ENCODE measurements at regions not wholly inside any gene's neighbourhood (a gene's known extent, or its start where the extent isn't known, plus 50 kb on each side); places are given as distances from the start of the nearest gene placed in this dataset.
"Not testable (repeated sequence)": the region's sequence is repeated elsewhere in the genome, so short reads cannot be mapped to it uniquely, and the experiment has no call there.

DNA sequence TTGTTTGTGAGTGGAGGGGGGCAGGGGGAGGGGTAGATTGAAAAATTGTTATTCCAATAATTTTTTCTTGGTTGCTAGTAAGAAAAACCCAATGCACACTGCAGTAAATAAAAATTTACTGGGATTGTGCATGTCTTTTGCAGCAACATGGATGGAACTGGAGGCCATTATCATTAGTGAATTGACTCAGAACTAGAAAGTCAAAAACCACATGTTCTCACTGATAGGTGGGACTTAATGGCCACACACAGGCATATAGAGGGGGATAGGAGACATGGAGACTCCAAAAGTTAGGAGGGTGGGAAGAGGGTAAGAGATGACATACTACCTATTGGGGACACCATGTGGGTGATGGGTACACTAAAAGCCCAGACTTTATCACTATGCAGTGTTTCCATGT is 67.2 kb downstream of the BUB3 start:
- in situ Hi-C loops (cut with MboI; ENCODE audit: low sequenced_read_pairs), result no loop called here
- Histone ChIP-seq H3K4me3 (no peak overlapping the region), H3K4me1 (no peaks in the 10 kb centered on the region), H3K9me3 (no peaks in the 10 kb centered on the region), H3K36me3 (replicated peaks) (no peaks in the 10 kb centered on the region), H3K27me3 (ENCODE audit: low read depth) (no peaks in the 10 kb centered on the region)
- DNase-seq (ENCODE audit: low spot score in 2 of 2), result no peak

DNA sequence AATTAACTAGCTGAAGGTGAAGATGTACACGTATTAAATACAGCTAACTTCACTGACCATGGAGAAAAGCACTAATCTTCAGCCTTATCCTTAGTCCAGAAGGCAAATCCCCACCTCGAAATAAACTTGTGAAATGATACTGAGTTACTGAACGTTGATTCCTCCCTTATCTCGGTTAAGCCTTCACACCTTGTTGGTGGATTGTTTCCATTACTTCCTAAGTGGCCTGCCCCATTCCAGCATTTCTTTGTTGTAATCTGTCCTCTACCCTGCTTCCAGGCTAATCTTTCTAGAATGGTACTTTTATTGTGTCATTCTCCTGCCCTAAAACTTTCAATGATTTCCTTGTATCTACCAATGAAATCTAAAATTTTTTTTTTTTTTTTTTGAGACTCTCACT is 68.6 kb downstream of the BUB3 start:
- in situ Hi-C loops (cut with MboI; ENCODE audit: low sequenced_read_pairs), result no loop called here
- Histone ChIP-seq H3K4me3 (no peak overlapping the region), H3K4me1 (no peaks in the 10 kb centered on the region), H3K9me3 (no peaks in the 10 kb centered on the region), H3K27me3 (ENCODE audit: low read depth) (no peaks in the 10 kb centered on the region), H3K36me3 (replicated peaks) (no peaks in the 10 kb centered on the region)
- DNase-seq (ENCODE audit: low spot score in 2 of 2), result no peak

DNA sequence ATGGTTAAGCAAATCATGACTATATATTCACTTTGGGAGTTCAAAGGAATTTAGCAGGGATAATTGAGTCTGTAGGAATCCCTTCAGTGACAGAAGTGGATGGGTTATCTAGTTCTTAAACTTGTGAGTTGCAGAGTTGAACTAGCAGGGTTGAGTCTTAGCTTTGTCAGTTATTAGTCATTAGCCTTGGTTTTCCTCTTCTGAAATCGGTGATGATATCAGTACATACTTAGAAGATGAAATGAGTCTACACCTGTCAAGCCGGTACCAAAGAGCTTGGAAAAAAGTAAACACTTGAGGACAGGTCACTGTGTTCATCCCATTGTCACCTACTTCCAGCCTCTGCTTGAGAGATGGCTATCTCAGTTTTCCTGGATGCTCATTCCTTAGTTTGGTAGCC is 73.5 kb downstream of the BUB3 start:
- in situ Hi-C loops (cut with MboI; ENCODE audit: low sequenced_read_pairs), result no loop called here
- Histone ChIP-seq H3K4me1 (no peaks in the 10 kb centered on the region), H3K27me3 (ENCODE audit: low read depth) (no peaks in the 10 kb centered on the region), H3K4me3 (no peak overlapping the region), H3K9me3 (no peaks in the 10 kb centered on the region), H3K36me3 (replicated peaks) (no peaks in the 10 kb centered on the region)
- no peak for DNase-seq (ENCODE audit: low spot score in 2 of 2)

DNA sequence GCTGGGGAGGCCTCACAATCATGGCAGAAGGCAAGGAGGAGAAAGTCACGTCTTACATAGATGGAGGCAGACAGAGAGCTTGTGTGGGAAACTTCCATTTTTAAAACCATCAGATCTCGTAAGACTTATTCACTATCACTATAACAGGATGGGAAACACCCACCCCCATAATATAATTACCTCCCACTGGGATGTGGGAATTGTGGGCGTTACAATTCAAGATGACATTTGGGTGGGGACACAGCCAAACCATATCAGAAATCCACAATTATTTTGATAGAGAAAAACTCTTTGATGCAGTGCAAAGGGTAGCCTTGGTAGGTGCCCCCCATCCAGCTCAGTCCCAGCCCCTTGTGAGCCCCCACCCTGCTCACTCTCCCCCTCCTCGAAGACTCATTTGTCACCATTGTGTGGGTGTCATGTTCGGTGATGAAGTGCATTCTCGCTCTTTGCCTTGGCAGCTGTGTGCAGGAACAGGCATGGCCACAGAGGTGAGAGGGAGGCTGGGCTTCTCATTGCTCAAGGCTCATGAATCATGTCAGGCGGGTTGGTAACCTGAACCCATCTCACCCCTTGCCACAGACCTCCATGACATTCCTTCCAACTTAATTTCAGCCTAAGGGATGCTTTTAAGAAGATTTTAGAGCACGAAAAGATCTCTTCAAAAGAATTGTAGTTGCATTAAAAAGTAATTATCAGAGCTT is 75.9 kb downstream of the BUB3 start:
- DNase-seq (ENCODE audit: low spot score in 2 of 2), result no peak

DNA sequence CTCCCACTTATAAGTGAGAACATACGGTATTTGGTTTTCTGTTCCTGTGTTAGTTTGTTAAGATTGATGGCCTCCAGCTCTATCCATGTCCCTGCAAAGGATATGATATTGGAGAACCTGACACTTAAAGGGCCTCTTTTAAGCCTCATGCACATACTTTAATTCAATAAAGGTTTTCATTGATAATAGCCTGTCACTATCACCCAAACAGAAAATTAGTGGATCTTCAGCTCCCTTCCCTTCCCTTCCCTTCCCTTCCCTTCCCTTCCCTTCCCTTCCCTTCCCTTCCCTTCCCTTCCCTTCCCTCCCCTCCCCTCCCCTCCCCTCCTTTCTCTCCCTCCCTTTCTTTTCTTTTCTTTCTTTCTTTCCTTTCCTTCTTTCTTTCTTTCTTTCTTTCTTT is 78.7 kb downstream of the BUB3 start:
- H3K27me3 ChIP-seq (ENCODE audit: low read depth); H3K4me1 ChIP-seq; H3K36me3 ChIP-seq (replicated peaks); H3K4me3 ChIP-seq; H3K9me3 ChIP-seq; DNase-seq (ENCODE audit: low spot score in 2 of 2); in situ Hi-C loops (cut with MboI; ENCODE audit: low sequenced_read_pairs): not testable (repeated sequence)

More for the DNA sequence above, 75.9 kb downstream of the BUB3 start:
- no peak overlapping the region for H3K4me3 ChIP-seq
- no peaks in the 10 kb centered on the region for H3K36me3 ChIP-seq (replicated peaks)
- no peaks in the 10 kb centered on the region for H3K9me3 ChIP-seq
- no peaks in the 10 kb centered on the region for H3K27me3 ChIP-seq (ENCODE audit: low read depth)
- H3K4me1 ChIP-seq, result no peaks in the 10 kb centered on the region
- in situ Hi-C loops (cut with MboI; ENCODE audit: low sequenced_read_pairs), result no loop called here

DNA sequence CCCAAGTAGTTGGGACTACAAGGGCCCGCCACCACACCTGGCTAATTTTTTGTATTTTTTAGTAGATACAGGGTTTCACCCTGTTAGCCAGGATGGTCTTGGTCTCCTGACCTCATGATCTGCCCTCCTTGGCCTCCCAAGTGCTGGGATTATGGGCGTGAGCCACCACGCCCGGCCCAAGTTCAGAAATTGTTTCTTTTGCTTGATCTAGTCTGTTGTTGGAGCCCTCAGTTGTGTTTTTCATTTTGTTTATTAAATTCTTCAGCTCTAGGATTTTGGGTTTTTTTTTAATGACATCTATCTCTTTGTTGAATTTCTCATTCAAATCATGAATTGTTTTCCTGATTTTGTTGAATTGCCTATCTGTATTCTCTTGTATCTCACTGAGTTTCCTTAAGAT is 80.8 kb downstream of the BUB3 start:
- H3K9me3 ChIP-seq; H3K27me3 ChIP-seq (ENCODE audit: low read depth); in situ Hi-C loops (cut with MboI; ENCODE audit: low sequenced_read_pairs); H3K4me1 ChIP-seq; DNase-seq (ENCODE audit: low spot score in 2 of 2); H3K4me3 ChIP-seq; H3K36me3 ChIP-seq (replicated peaks): not testable (repeated sequence)

DNA sequence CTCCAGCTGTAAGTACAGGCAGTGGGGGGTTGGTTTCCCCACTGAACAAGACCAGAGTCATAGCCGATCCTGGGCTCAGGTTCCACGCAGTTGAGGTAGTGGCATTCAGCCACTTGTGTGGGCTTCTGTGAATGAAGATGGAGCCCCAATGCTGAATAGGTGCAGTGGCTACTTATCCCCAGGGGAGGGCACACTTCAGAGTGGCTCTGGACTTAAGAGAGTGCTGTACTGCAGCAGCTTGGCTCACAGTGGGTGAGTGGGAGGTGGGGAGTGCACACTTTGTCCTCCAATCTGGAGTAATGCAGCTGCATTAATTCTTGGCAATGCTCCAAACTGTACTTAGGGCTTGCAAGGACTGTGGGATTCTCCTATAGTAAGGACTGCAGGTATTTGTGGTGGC is 81.9 kb downstream of the BUB3 start:
- H3K4me3 ChIP-seq, result no peak overlapping the region
- DNase-seq (ENCODE audit: low spot score in 2 of 2), result peak in 1 of 2 experiments; percentile 14
- H3K27me3 ChIP-seq (ENCODE audit: low read depth), result no peaks in the 10 kb centered on the region
- H3K36me3 ChIP-seq (replicated peaks), result no peaks in the 10 kb centered on the region
- no peaks in the 10 kb centered on the region for H3K4me1 ChIP-seq
- peaks cover 3% of the 10 kb centered on the region; the same call in 1 of the 2 replicates for H3K9me3 ChIP-seq
- in situ Hi-C loops (cut with MboI; ENCODE audit: low sequenced_read_pairs), result no loop called here

DNA sequence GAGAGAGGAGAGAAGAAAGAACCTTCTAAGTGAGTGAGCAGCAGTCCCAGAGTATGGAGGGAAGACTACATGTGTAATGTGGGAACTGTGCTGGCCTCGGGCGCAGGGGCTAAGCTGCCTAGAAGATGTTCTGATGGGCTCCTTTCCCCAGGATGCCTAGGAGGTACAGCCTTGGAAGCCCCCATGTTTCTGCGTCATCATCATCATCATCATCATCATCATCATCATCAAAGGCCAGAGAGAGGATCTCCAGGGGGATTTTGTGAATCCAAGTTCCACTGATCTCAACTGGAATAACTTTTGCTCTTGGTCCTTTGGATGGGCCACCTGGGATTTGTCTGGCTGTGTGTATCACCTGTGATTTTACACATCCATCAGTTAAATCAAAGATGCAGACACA is 86.0 kb downstream of the BUB3 start:
- in situ Hi-C loops (cut with MboI; ENCODE audit: low sequenced_read_pairs), result no loop called here
- no peaks in the 10 kb centered on the region for H3K27me3 ChIP-seq (ENCODE audit: low read depth)
- peaks cover 2% of the 10 kb centered on the region; the same call in 1 of the 2 replicates for H3K9me3 ChIP-seq
- H3K4me3 ChIP-seq, result no peak overlapping the region
- H3K4me1 ChIP-seq, result no peaks in the 10 kb centered on the region
- DNase-seq (ENCODE audit: low spot score in 2 of 2), result no peak
- no peaks in the 10 kb centered on the region for H3K36me3 ChIP-seq (replicated peaks)

DNA sequence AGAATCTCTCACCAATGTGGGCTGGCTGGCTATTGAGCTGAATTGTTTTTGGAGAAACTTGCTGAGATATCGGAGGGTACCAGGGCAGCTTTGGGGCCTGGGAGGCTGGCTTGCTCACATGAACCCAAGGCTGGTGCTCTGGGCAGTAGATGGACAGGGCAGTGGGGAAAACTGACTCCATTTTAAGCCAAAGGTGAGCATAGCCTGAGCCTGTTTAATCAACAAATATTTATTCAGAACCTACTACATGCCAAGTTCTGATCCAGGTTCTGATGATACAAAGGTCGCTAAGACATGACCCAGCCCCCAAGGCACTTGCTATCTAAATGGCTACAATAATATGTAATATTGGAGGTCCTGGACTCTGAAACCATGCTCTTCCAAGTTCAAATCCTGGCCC is 86.6 kb downstream of the BUB3 start:
- no peak for DNase-seq (ENCODE audit: low spot score in 2 of 2)
- no peak overlapping the region for H3K4me3 ChIP-seq
- H3K4me1 ChIP-seq, result no peaks in the 10 kb centered on the region
- no peaks in the 10 kb centered on the region for H3K27me3 ChIP-seq (ENCODE audit: low read depth)
- in situ Hi-C loops (cut with MboI; ENCODE audit: low sequenced_read_pairs), result no loop called here
- no peaks in the 10 kb centered on the region for H3K36me3 ChIP-seq (replicated peaks)
- H3K9me3 ChIP-seq, result no peaks in the 10 kb centered on the region

DNA sequence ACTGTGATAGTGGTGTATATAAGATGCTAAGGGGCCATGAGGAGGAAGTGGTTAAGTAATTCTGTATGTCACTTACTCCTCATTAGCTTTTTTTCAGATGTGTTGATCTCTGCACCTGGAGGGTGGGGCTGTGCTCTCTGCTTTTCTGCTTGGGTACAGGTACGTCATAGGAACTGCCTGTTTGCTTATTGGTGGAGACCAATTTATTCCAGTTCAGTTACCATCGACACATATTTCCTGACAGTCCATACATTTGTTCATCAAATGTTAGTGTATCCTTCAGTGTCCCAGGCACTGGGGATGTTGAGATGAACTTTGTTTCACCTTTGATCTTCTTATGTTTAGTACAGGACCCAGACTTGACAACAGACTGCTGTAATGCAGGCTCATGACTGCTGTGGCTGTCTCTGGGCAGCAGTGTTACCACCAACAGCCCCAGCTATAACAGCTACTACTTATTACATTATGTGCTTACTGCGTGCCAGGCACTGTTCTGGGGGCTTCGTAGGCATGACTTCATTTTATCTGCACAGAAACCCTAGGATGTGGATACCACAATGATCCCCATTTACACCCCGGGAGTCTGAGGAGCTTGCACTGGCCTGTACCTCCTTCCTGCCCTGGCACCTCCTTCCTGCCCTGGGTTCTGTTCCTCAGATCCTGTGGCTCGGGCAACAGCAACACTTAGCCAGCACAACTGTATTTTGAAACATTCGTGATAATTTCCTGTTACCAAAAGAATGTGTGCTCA is 87.4 kb downstream of the BUB3 start:
- Histone ChIP-seq H3K36me3 (replicated peaks) (no peaks in the 10 kb centered on the region), H3K4me3 (no peak overlapping the region), H3K4me1 (no peaks in the 10 kb centered on the region), H3K9me3 (no peaks in the 10 kb centered on the region), H3K27me3 (ENCODE audit: low read depth) (no peaks in the 10 kb centered on the region)
- in situ Hi-C loops (cut with MboI; ENCODE audit: low sequenced_read_pairs), result no loop called here
- no peak for DNase-seq (ENCODE audit: low spot score in 2 of 2)

DNA sequence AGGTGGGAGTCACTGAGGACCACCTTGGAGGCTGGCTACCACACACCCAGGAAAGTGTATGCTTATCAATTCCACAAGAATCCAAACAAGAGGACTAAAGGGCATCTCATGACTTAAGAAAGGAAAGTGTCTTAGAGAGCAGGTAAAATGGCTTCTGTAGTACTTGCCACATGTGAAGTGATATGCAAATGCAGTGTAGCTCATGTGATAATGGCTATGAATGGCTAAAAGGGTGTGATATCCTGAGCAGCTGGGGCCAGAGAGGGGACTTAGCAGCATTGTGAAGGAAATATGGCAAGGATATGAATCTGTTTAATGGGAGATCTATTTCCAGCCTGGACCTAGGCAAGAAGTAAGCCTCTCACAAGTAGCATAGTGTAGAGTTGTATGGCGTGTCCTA is 90.5 kb downstream of the BUB3 start:
- in situ Hi-C loops (cut with MboI; ENCODE audit: low sequenced_read_pairs), result no loop called here
- H3K4me1 ChIP-seq, result no peaks in the 10 kb centered on the region
- H3K4me3 ChIP-seq, result no peak overlapping the region
- no peak for DNase-seq (ENCODE audit: low spot score in 2 of 2)
- no peaks in the 10 kb centered on the region for H3K9me3 ChIP-seq
- no peaks in the 10 kb centered on the region for H3K27me3 ChIP-seq (ENCODE audit: low read depth)
- H3K36me3 ChIP-seq (replicated peaks), result no peaks in the 10 kb centered on the region

DNA sequence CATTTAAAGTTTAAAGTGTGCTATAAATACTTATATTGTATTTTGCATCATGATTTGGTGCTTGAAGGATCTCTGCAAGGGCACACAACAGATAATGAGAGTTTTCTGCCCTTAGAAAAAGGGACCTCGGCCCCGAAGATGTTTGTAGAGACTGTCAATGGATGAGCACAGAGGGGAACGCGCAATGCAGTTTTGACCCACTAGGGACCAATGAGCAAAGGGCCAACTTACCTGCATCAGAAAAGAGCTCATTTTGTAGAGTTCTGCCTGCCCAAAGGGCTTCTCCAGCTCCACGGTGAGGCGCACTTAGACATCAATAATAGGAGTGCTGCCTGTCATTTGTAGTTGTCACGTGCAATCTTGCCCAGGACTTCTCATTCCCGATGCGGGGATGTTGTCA is 91.1 kb downstream of the BUB3 start:
- Histone ChIP-seq H3K36me3 (replicated peaks) (no peaks in the 10 kb centered on the region), H3K4me1 (0 out of 2 replicates have a peak, but pooled peaks cover under 1% of the 10 kb centered on the region), H3K4me3 (no peak overlapping the region), H3K27me3 (ENCODE audit: low read depth) (no peaks in the 10 kb centered on the region), H3K9me3 (no peaks in the 10 kb centered on the region)
- in situ Hi-C loops (cut with MboI; ENCODE audit: low sequenced_read_pairs), result no loop called here
- DNase-seq (ENCODE audit: low spot score in 2 of 2), result peak in 1 of 2 experiments; percentile 8

DNA sequence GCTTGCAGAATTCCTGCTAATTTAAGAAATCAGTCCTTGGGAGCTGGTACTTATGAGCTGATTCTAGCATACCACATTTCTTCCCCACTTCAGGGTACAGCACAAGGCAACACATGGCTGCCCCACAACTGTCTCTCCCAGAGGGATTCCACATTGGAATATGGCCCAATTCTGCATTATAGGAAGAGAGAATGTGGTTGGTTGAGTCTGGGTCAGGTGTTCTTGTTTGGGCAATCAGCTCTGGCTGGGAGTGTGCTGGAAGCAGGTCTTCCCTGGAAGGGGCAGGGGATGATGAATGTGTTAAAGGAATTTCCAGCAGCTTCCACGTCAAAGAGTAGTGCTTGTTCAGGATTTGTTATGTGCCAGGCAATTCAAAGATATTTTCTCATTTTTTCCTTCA is 95.7 kb downstream of the BUB3 start:
- no peak overlapping the region for H3K4me3 ChIP-seq
- H3K27me3 ChIP-seq (ENCODE audit: low read depth), result no peaks in the 10 kb centered on the region
- in situ Hi-C loops (cut with MboI; ENCODE audit: low sequenced_read_pairs), result no loop called here
- no peaks in the 10 kb centered on the region for H3K9me3 ChIP-seq
- H3K36me3 ChIP-seq (replicated peaks), result no peaks in the 10 kb centered on the region
- DNase-seq (ENCODE audit: low spot score in 2 of 2), result no peak
- 0 out of 2 replicates have a peak, but pooled peaks cover 3% of the 10 kb centered on the region for H3K4me1 ChIP-seq

DNA sequence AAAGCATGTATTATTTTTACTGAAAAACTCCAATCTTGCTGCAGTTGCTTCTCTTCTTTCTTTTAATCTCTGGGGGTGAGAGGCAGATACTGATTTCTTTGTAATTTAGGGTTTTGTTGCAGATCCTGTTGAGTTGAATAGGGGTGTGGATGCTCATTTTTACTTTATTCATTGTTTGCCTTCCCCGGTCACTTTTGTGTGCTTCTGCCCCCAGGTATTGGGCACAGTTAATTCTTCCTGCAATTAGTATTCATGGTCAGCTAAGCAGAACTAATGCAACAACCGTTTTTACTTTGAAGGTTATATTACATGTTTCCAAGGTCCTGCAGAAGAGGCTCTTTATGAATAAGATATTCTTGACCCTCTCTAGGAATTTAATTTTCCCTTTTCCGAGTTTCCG is 96.4 kb downstream of the BUB3 start:
- in situ Hi-C loops (cut with MboI; ENCODE audit: low sequenced_read_pairs), result no loop called here
- H3K27me3 ChIP-seq (ENCODE audit: low read depth), result no peaks in the 10 kb centered on the region
- H3K9me3 ChIP-seq, result no peaks in the 10 kb centered on the region
- H3K4me3 ChIP-seq, result no peak overlapping the region
- DNase-seq (ENCODE audit: low spot score in 2 of 2), result no peak
- H3K4me1 ChIP-seq, result 0 out of 2 replicates have a peak, but pooled peaks cover 3% of the 10 kb centered on the region
- H3K36me3 ChIP-seq (replicated peaks), result no peaks in the 10 kb centered on the region
